Kidney epithelial cell (primary cell): ENCODE measurements at regions not wholly inside any gene's neighbourhood (a gene's known extent, or its start where the extent isn't known, plus 50 kb on each side); places are given as distances from the start of the nearest gene placed in this dataset.

Experiments
- DNase-seq: peaks from one replicate; pipeline ENCODE4 v3.0.0-alpha.2; 2010; ENCODE audit warnings: low read depth
- H3K27me3 ChIP-seq: 2 replicates; pipeline ENCODE4 v1.6.0; 2011; ENCODE audit warnings: low read length; ENCODE audit not compliant: control insufficient read depth, insufficient read depth
- H3K36me3 ChIP-seq: 2 replicates; pipeline ENCODE4 v1.5.1; 2011; ENCODE audit warnings: low read length; ENCODE audit not compliant: control insufficient read depth, insufficient read depth
- H3K4me3 ChIP-seq: 2 replicates; pipeline ENCODE4 v1.5.1; 2011; ENCODE audit warnings: low read depth, mild to moderate bottlenecking, control low read depth, low read length
- TF ChIP-seq, protein P1 (sequence below): IDR thresholded peaks from 2 replicates; pipeline ENCODE4 v1.5.1; 2011; ENCODE audit warnings: mild to moderate bottlenecking, moderate library complexity, low read length, control low read depth, inconsistent platforms; ENCODE audit not compliant: insufficient read depth, poor library complexity, severe bottlenecking

DNA sequence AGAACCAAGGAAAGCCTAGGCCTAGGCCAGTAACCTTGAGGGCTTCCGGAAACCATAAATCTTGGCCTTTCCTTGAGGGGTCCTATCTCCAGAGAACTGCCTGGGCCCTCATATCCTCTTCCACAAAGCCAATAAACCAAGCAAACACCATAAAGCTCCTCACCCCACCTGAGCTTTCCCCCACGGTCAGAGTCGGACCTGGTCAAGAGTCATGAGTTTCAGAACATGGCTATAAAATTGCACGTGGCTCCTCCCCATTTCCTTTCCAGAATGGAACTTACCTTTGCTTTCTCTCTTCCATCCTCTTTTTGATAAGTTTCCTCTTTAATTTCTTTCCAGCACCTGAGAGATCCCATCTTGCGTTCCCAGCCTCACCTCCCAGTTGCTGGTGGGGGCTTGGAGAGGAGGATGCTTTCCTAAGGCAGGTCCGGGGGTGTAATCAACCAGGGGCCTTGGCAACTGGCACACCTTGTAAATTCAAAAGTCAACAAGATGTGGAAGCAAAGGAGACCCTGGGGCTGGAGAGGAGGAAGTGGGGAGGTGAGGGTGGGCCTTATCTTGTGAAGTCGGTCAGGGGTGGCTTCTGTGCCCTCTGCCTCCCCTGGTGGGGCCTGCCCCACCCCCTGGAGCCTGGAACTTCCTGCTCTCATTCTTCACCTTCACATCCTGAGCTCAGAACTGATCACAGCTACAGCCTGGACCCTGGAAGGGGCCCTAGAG, 259.9 kb downstream of the FOXD2 start:
- H3K36me3 ChIP-seq, result no peaks in the 10 kb centered on the region
- TF ChIP-seq, protein P1, sequence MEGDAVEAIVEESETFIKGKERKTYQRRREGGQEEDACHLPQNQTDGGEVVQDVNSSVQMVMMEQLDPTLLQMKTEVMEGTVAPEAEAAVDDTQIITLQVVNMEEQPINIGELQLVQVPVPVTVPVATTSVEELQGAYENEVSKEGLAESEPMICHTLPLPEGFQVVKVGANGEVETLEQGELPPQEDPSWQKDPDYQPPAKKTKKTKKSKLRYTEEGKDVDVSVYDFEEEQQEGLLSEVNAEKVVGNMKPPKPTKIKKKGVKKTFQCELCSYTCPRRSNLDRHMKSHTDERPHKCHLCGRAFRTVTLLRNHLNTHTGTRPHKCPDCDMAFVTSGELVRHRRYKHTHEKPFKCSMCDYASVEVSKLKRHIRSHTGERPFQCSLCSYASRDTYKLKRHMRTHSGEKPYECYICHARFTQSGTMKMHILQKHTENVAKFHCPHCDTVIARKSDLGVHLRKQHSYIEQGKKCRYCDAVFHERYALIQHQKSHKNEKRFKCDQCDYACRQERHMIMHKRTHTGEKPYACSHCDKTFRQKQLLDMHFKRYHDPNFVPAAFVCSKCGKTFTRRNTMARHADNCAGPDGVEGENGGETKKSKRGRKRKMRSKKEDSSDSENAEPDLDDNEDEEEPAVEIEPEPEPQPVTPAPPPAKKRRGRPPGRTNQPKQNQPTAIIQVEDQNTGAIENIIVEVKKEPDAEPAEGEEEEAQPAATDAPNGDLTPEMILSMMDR, result no peak
- DNase-seq, result no peak
- no peaks in the 10 kb centered on the region for H3K27me3 ChIP-seq
- H3K4me3 ChIP-seq, result no peak overlapping the region

DNA sequence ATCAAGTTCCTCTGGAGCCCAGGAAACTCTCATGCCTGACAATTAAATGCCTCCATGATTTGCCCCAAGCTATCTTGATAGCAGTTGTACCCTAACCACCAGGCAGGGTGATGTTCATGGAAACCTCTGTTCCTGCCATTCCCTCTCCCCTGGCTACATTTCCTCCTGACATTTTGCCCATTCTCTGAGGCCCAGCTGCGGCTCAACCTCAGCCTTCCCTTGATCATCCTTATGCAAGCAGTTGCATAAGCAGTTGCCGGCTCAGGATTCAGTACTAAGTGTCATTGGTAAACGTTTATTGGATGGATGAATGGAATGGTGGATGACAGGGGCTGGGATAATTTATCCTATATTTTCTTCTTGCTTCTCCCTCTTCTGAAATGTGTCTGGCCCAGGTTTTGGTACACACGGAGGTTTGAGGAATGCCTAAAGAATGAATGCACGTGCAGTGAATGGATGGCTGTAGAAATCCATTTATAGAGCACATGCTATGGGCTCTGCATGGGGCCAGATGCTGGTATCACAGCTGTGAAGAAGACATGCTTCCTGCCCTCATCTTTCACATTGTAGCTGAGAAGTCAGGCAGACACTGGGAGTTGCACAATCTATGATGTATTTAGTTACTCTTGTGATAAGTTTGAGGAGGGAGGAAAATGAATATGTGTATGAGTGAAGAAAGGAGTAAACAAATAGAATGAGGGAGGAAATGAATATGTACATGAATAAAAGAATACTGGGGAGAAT, 261.8 kb downstream of the FOXD2 start:
- H3K4me3 ChIP-seq, result no peak overlapping the region
- TF ChIP-seq, protein P1, result no peak
- DNase-seq, result no peak
- H3K27me3 ChIP-seq, result no peaks in the 10 kb centered on the region
- H3K36me3 ChIP-seq, result no peaks in the 10 kb centered on the region

DNA sequence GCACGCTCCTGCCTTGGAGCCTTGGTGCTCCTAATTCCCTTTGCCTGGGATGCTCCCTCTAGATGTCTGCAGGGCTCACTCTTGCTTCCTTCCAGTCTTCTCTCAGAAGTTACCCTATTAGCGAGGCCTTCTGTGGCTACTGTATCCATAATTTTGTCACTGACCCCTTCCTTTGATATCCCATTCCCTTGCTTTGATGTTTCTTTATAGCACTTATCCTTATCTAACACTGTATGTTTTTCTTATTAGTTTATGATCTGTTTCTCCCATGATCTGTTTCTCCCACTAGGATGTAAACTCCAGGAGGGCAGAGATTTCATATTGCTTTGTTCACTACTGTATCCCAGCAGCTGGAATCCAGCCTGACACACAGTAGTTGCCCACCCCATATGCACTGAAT, 263.4 kb downstream of the FOXD2 start:
- TF ChIP-seq, protein P1, result no peak
- H3K4me3 ChIP-seq, result no peak overlapping the region
- no peak for DNase-seq
- no peaks in the 10 kb centered on the region for H3K36me3 ChIP-seq
- no peaks in the 10 kb centered on the region for H3K27me3 ChIP-seq

DNA sequence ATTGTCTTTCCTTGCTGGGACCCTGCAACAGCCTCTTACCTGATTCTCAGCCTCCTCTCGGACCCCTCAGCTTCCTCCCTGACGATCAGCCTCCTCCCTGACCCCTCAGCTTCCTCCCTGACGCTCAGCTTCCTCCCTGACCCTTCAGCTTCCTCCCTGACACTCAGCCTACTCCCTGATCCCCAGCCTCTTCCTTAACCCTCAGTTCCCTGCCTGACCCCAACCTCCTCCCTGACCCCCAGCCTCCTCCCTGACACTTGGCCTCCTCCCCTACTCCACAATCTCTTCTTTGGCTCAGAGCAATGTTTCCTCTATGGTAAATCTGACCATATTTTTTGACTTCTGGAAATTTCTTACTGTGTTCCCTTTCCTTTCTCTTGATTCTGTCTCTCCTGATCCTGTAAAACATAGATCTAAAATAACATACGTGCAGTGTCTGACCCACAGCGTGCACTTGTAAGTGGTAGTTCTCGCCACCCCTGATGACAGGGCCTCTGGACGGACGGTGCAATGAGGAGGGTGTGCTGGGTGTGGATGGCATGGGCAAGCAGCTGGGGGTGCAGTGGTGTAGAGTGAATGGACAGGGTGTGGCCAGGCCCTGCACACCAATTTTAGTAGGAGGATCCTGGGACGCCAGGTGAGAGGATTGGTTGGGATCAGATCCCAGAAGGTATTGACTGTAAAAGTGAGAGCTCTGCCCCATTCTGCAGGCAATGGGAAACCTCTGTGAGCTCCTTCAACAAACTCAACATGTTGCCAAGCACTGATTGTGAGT, 264.1 kb downstream of the FOXD2 start:
- Histone ChIP-seq H3K4me3 (no peak overlapping the region), H3K27me3 (no peaks in the 10 kb centered on the region), H3K36me3 (no peaks in the 10 kb centered on the region)
- TF ChIP-seq, protein P1, result no peak
- no peak for DNase-seq

DNA sequence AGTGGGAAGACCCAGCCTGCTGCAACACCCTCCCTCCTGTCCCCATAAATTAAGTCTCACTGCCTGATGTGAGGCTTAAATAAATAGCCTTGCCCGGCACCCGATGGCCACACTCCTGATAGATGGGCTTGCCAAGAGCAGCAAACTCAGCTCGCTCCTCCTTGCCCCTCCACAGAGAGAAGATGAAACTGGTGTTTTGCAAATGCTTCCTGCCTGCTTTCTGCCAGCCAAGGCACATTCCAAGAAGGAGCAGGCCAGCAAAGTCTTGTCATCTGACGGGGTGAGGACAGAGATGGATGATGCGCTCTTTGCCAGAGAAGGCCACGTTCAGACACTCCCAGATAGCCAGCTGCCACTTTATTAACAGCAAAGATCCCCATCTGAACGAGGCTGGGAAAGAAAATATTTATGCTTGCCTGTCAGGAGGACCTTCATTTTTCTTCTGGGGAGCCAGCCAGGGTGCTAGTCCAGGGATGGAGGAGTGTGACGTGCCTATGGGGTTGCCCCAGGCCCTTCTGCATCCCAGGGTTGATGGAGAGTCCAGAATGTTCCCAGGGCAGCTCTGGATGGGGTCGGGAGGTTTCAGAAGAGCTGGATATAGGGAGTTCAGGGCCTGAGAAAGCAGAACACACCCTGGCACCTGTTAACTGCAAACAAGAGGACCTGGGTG, 265.4 kb downstream of the FOXD2 start:
- DNase-seq, result no peak
- H3K27me3 ChIP-seq, result peaks cover 9% of the 10 kb centered on the region
- no peaks in the 10 kb centered on the region for H3K36me3 ChIP-seq
- no peak overlapping the region for H3K4me3 ChIP-seq
- TF ChIP-seq, protein P1, result no peak
